D721Med (cell line): ENCODE measurements at regions not wholly inside any gene's neighbourhood (a gene's known extent, or its start where the extent isn't known, plus 50 kb on each side); places are given as distances from the start of the nearest gene placed in this dataset.

ENCODE experiments used
- DNase-seq: peaks from one replicate; pipeline ENCODE4 v3.0.0; 2011; ENCODE audit warnings: low spot score; ENCODE audit not compliant: insufficient read length
- FAIRE-seq: peaks from 2 replicates; lab custom pipeline; 2011; peaks lifted over from hg19 to GRCh38; lab: Jason Lieb, UNC
- TF ChIP-seq, protein P1 (sequence below): IDR thresholded peaks from 2 replicates; pipeline ENCODE4 v1.5.1; 2012; ENCODE audit warnings: mild to moderate bottlenecking, control low read depth; ENCODE audit not compliant: insufficient read depth; ENCODE audit errors: missing control alignments

GRCh38 chr4:162239992-162240769 lies 76.4 kb upstream of the FSTL5 start:
- TF ChIP-seq, protein P1, sequence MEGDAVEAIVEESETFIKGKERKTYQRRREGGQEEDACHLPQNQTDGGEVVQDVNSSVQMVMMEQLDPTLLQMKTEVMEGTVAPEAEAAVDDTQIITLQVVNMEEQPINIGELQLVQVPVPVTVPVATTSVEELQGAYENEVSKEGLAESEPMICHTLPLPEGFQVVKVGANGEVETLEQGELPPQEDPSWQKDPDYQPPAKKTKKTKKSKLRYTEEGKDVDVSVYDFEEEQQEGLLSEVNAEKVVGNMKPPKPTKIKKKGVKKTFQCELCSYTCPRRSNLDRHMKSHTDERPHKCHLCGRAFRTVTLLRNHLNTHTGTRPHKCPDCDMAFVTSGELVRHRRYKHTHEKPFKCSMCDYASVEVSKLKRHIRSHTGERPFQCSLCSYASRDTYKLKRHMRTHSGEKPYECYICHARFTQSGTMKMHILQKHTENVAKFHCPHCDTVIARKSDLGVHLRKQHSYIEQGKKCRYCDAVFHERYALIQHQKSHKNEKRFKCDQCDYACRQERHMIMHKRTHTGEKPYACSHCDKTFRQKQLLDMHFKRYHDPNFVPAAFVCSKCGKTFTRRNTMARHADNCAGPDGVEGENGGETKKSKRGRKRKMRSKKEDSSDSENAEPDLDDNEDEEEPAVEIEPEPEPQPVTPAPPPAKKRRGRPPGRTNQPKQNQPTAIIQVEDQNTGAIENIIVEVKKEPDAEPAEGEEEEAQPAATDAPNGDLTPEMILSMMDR, result no peak
- DNase-seq, result no peak
- no peak for FAIRE-seq

GRCh38 chr4:162237676-162238075 lies 73.9 kb upstream of the FSTL5 start:
- TF ChIP-seq, protein P1, result no peak
- FAIRE-seq (no peak), DNase-seq (no peak)

GRCh38 chr4:162234595-162234994 lies 70.8 kb upstream of the FSTL5 start:
- DNase-seq (no peak), FAIRE-seq (no peak)
- TF ChIP-seq, protein P1, result no peak

DNA sequence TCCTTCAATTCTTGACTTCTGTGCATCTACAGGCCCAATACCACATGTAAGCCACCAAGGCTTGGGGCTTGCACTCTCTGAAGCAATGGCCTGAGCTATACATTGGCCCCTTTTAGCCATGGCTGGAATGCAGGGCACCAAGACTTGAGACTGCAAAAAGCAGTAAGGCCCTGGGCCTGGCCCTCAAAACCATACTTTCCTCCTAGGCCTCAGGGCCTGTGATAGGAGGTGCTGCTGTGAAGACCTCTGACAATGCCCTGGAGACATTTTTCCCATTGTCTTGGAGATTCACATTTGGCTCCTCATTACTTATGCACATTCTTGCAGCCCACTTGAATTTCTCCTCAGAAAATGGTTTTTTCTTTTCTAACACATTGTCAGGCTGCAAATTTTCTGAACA lies 68.5 kb upstream of the FSTL5 start:
- no peak for DNase-seq
- TF ChIP-seq, protein P1, result no peak
- FAIRE-seq, result no peak

DNA sequence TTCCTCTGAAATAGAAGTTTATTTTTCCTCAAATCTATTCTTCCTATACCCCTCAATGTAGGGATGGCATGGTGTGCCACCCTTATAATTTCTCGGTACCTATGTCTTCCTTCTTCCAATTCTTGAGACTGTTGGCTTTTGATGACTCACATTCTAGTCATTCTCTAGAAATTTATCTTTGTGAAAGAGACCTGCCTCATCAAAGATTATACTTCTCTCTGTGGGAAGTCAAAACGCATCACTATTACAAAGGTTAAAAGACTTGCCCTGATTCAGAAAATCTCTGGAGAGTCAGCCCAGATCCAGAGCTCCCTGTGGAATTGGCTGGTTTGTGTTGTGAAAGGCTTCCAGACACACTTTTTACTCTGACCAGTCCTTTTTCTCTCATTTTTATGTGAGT lies 65.9 kb upstream of the FSTL5 start:
- no peak for DNase-seq
- TF ChIP-seq, protein P1, result no peak
- no peak for FAIRE-seq

GRCh38 chr4:162221148-162221547 lies 57.3 kb upstream of the FSTL5 start:
- FAIRE-seq (no peak), DNase-seq (no peak)
- TF ChIP-seq, protein P1, result no peak
